Body of pancreas (tissue), 4 donors: ENCODE measurements at regions not wholly inside any gene's neighbourhood (a gene's known extent, or its start where the extent isn't known, plus 50 kb on each side); places are given as distances from the start of the nearest gene placed in this dataset.

Experiments
- ATAC-seq: fragments of 150-250 bp; one replicate; pipeline ENCODE4 v1.9.1; 2016
- DNase-seq, 4 donors: peaks; one replicate each; pipeline ENCODE4 v3.0.0-alpha.2; 2019
- H3K27ac ChIP-seq, 4 donors: fragments of 200-600 bp; sonication (generic); 1 replicate in 3 of 4; 2 replicates in 1 of 4; pipeline versions ENCODE4 v1.5.1 to v1.6.1; 2016 to 2019; ENCODE audit warnings: mild to moderate bottlenecking in 1 of 4, mixed read lengths in 1 of 4, moderate library complexity in 1 of 4
- H3K27me3 ChIP-seq, 2 donors: fragments of 200-600 bp; sonication (generic); one replicate each; pipeline ENCODE4 v1.6.0; 2016; ENCODE audit warnings: mild to moderate bottlenecking in 1 of 2
- H3K36me3 ChIP-seq, 2 donors: fragments of 200-600 bp; sonication (generic); replicated peaks in 1 of 2; 2 replicates each; pipeline ENCODE4 v1.5.1; 2016; ENCODE audit warnings: low read depth in 2 of 2; ENCODE audit not compliant: insufficient read depth in 1 of 2
- H3K4me1 ChIP-seq: fragments of 200-600 bp; sonication (generic); one replicate; pipeline ENCODE4 v1.6.0; 2016
- H3K4me3 ChIP-seq, 2 donors: fragments of 200-600 bp; sonication (generic); 1 replicate in 1 of 2; 2 replicates in 1 of 2; pipeline ENCODE4 v1.5.1; 2016 to 2019
- H3K9me3 ChIP-seq, 3 donors: fragments of 200-600 bp; sonication (generic); 1 replicate in 2 of 3; 2 replicates in 1 of 3; pipeline ENCODE4 v1.5.1; 2016
- CTCF ChIP-seq, 7 experiments: fragments of 450-650 bp in 4 of 7; fragments of 200-600 bp in 3 of 7; sonication (generic) in 3 of 7; IDR thresholded peaks; one replicate each; pipeline ENCODE4 v1.5.1; 2016 to 2019; ENCODE audit warnings: antibody characterized with exemption in 7 of 7
- POLR2A ChIP-seq, 3 donors: fragments of 450-650 bp; IDR thresholded peaks; one replicate each; pipeline ENCODE4 v1.6.1; 2016; ENCODE audit warnings: antibody characterized with exemption in 3 of 3, mild to moderate bottlenecking in 2 of 3
- WGBS, 2 donors: methylation state at CpG; one replicate each; pipeline ENCODE4 v1.1.5; 2017; 5-methylcytosine and 5-hydroxymethylcytosine counted together
- intact Hi-C: fragments of 100-400 bp; cut with DNase I; formaldehyde crosslinking; loops from one replicate; pipeline ENCODE4 v1.15.1; 2023

DNA sequence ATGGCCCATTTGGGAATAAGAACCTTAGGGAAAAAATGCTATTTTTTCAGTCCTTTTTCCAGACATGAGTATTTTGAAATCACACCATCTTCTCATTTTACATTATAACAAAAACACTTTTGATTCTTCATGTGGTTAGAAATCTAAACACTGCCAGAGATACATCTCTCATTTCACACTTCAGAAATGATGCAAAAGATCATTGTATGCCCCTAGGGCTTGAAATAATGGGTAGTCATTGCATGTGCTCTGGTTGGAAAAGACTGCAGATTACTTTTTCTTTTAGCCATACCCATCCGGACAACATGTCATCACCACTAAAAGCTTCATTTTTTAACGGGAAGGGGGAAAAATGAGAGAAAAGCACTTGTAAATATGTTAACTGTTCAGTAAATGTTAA, 1152.2 kb upstream of the ADGRL4 start:
- Histone ChIP-seq H3K36me3 (no peaks in the 10 kb centered on the region), H3K9me3 (no peaks in the 10 kb centered on the region), H3K4me1 (no peaks in the 10 kb centered on the region), H3K27ac (no peak overlapping the region), H3K4me3 (no peak overlapping the region), H3K27me3 (no peaks in the 10 kb centered on the region)
- no peak for ATAC-seq
- DNase-seq: no peak
- intact Hi-C loops: no loop called here
- WGBS, 2 donors: 79 to 89% methylated on average over 2 of the region's 2 CpGs
- no peak for TF ChIP-seq POLR2A (IDR thresholded peaks at IDR 0.05)
- TF ChIP-seq CTCF (IDR thresholded peaks at IDR 0.05): no peak

DNA sequence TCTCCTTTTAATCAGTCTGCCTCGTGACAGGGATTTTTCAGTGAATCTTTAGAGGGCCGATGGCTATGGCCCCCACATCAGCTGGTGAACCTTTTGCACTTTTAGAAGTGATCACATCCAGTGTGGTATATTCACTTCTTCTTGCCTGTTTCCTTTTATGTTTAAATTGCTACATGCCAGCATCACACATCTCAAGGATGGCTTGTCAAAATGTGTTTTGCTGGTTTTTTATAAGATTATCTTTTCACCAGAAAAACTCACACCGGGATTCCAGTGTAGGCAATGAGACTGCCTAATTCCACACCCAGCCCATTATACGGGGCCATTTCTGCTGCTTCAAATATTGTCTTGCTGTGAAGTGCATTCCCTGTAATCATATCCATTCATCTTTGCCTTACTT, 1151.7 kb upstream of the ADGRL4 start:
- H3K4me1 ChIP-seq: no peaks in the 10 kb centered on the region
- ATAC-seq (no peak), DNase-seq (no peak)
- 77 to 80% methylated on average over 4 of the region's 4 CpGs for WGBS, 2 donors
- H3K4me3 ChIP-seq: no peak overlapping the region
- intact Hi-C loops: no loop called here
- TF ChIP-seq POLR2A (IDR thresholded peaks at IDR 0.05) (no peak), CTCF (IDR thresholded peaks at IDR 0.05) (no peak)
- no peaks in the 10 kb centered on the region for H3K27me3 ChIP-seq
- H3K27ac ChIP-seq: no peak overlapping the region
- H3K9me3 ChIP-seq: no peaks in the 10 kb centered on the region
- H3K36me3 ChIP-seq: no peaks in the 10 kb centered on the region

DNA sequence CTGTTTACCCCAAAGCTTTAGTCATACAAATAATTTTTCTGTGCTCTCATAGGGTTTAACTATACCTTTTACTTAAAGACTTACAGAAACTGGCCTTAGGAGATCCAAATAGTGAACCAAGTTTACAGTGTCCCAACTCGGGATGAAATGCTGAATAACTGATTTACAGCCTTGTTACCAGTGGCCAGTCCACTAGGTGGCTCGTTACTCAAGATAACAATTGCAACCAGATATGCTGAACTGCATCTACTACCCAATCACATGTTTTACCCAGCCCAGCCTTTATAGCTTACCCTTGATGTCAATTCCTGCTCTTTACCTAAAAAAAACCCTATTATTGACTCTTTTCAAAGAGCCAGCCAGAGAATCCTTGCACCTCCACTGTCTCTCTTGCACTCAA, 1148.8 kb upstream of the ADGRL4 start:
- Histone ChIP-seq H3K4me3 (no peak overlapping the region), H3K27ac (no peak overlapping the region), H3K36me3 (no peaks in the 10 kb centered on the region), H3K27me3 (no peaks in the 10 kb centered on the region), H3K9me3 (no peaks in the 10 kb centered on the region), H3K4me1 (no peaks in the 10 kb centered on the region)
- DNase-seq (no peak), ATAC-seq (no peak)
- no peak for TF ChIP-seq POLR2A (IDR thresholded peaks at IDR 0.05)
- no peak for TF ChIP-seq CTCF (IDR thresholded peaks at IDR 0.05)
- intact Hi-C loops: no loop called here
- WGBS, 2 donors: 22 to 28% methylated on average over 2 of the region's 2 CpGs

DNA sequence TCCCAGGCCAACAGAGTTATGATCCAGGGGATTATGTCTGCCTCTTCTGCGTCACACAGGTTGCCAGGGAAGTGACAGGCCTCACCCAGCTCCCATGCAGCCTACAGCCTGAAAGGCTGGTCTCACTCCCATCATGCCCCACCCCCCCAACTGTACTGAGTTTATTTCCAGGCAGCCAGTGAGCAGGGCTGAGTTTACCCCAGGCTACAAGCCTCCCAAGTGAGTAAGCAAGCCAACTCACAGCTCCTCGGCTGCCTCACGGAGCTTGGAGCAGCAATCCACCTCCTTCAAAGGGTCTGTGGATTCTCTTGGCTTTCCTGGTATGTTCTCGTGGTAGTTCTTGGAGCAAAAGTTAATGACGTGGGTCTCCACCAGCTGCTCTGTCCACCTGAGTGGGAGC, 1147.6 kb upstream of the ADGRL4 start:
- intact Hi-C loops: no loop called here
- TF ChIP-seq CTCF (IDR thresholded peaks at IDR 0.05): no peak
- no peaks in the 10 kb centered on the region for H3K27me3 ChIP-seq
- H3K36me3 ChIP-seq: no peaks in the 10 kb centered on the region
- 67 to 71% methylated on average over 5 of the region's 5 CpGs for WGBS, 2 donors
- H3K4me1 ChIP-seq: no peaks in the 10 kb centered on the region
- H3K9me3 ChIP-seq: no peaks in the 10 kb centered on the region
- ATAC-seq (no peak), DNase-seq (no peak)
- H3K27ac ChIP-seq: no peak overlapping the region
- H3K4me3 ChIP-seq: no peak overlapping the region

GRCh38 chr1:80153762-80154161, 1147.2 kb upstream of the ADGRL4 start:
- TF ChIP-seq POLR2A (IDR thresholded peaks at IDR 0.05) (no peak), CTCF (IDR thresholded peaks at IDR 0.05) (no peak)
- H3K27me3 ChIP-seq: no peaks in the 10 kb centered on the region
- 89 to 93% methylated on average over 3 to 4 of the region's 4 CpGs for WGBS, 2 donors
- intact Hi-C loops: no loop called here
- H3K4me3 ChIP-seq: no peak overlapping the region
- no peaks in the 10 kb centered on the region for H3K4me1 ChIP-seq
- no peak overlapping the region for H3K27ac ChIP-seq
- H3K9me3 ChIP-seq: no peaks in the 10 kb centered on the region
- no peak for ATAC-seq
- DNase-seq: no peak
- no peaks in the 10 kb centered on the region for H3K36me3 ChIP-seq
